Vagina (tissue), 2 donors: ENCODE measurements at regions not wholly inside any gene's neighbourhood (a gene's known extent, or its start where the extent isn't known, plus 50 kb on each side); places are given as distances from the start of the nearest gene placed in this dataset.

Source experiments
- DNase-seq, 2 donors: peaks; one replicate each; pipeline ENCODE4 v3.0.0-alpha.2; 2017; ENCODE audit errors: extremely low spot score in 2 of 2
- H3K27ac ChIP-seq: fragments of 200-600 bp; sonication (generic); one replicate; pipeline ENCODE4 v1.5.1; 2019
- H3K27me3 ChIP-seq: fragments of 200-600 bp; sonication (generic); one replicate; pipeline ENCODE4 v1.5.1; 2019
- H3K36me3 ChIP-seq, 2 donors: fragments of 200-600 bp; sonication (generic); one replicate each; pipeline ENCODE4 v1.5.1; 2017 to 2019
- H3K4me1 ChIP-seq: fragments of 200-600 bp; sonication (generic); one replicate; pipeline ENCODE4 v1.5.1; 2019
- H3K4me3 ChIP-seq, 2 donors: fragments of 200-600 bp; sonication (generic); 1 replicate in 1 of 2; 2 replicates in 1 of 2; pipeline ENCODE4 v1.5.1; 2016 to 2019
- H3K9me3 ChIP-seq: fragments of 200-600 bp; sonication (generic); one replicate; pipeline ENCODE4 v1.5.1; 2019
- POLR2A ChIP-seq, 2 donors: fragments of 450-650 bp; IDR thresholded peaks; one replicate each; pipeline ENCODE4 v1.6.1; 2017; ENCODE audit warnings: antibody characterized with exemption in 2 of 2, mild to moderate bottlenecking in 2 of 2, moderate library complexity in 2 of 2
- POLR2AphosphoS5 ChIP-seq, 2 donors: sonication (generic); formaldehyde crosslinking; IDR thresholded peaks; one replicate each; pipeline ENCODE4 v1.9.0; 2017; ENCODE audit warnings: antibody characterized with exemption in 2 of 2, mild to moderate bottlenecking in 2 of 2, low read depth in 1 of 2; ENCODE audit not compliant: insufficient read depth in 1 of 2
- intact Hi-C: fragments of 100-400 bp; cut with DNase I; formaldehyde crosslinking; loops from one replicate; pipeline ENCODE4 v1.15.1; 2023
- TF ChIP-seq, protein P1 (sequence below), 3 experiments: fragments of 450-650 bp in 2 of 3; fragments of 200-600 bp in 1 of 3; sonication (generic) in 1 of 3; IDR thresholded peaks; one replicate each; pipeline ENCODE4 v1.5.1; 2017 to 2019; ENCODE audit warnings: antibody characterized with exemption in 3 of 3, mild to moderate bottlenecking in 2 of 3, moderate library complexity in 2 of 3

DNA sequence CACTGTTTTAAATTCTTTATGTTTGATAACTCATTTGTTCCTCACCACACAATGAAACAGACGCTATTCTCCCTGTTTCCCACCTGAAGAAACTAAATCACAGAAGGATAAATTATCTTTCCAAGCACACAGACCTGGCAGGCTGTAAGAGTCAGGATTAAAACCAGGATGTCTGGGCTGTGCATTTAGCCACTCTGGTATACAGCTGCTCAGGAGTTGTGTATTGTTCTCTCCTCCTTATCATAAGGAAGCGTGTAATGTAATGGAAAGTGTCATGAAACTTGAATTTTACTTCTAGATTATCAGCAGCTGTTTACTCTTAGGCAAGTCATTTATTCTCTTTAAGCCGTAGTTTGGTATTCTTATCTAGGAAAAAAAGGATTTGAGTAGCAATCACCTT is 154.8 kb upstream of the LRIG3 start:
- Histone ChIP-seq H3K4me3 (no peak overlapping the region), H3K36me3 (no peaks in the 10 kb centered on the region)
- TF ChIP-seq POLR2AphosphoS5 (IDR thresholded peaks at IDR 0.05; ENCODE audit: insufficient read depth in 1 of 2, low read depth in 1 of 2): no peak
- TF ChIP-seq, protein P1, sequence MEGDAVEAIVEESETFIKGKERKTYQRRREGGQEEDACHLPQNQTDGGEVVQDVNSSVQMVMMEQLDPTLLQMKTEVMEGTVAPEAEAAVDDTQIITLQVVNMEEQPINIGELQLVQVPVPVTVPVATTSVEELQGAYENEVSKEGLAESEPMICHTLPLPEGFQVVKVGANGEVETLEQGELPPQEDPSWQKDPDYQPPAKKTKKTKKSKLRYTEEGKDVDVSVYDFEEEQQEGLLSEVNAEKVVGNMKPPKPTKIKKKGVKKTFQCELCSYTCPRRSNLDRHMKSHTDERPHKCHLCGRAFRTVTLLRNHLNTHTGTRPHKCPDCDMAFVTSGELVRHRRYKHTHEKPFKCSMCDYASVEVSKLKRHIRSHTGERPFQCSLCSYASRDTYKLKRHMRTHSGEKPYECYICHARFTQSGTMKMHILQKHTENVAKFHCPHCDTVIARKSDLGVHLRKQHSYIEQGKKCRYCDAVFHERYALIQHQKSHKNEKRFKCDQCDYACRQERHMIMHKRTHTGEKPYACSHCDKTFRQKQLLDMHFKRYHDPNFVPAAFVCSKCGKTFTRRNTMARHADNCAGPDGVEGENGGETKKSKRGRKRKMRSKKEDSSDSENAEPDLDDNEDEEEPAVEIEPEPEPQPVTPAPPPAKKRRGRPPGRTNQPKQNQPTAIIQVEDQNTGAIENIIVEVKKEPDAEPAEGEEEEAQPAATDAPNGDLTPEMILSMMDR (IDR thresholded peaks at IDR 0.05): no peak
- no peak for TF ChIP-seq POLR2A (IDR thresholded peaks at IDR 0.05)

GRCh38 chr12:59070322-59070933 is 150.1 kb upstream of the LRIG3 start:
- intact Hi-C loops: no loop called here
- Histone ChIP-seq H3K27ac (no peak overlapping the region), H3K9me3 (no peaks in the 10 kb centered on the region), H3K36me3 (no peaks in the 10 kb centered on the region), H3K4me1 (no peaks in the 10 kb centered on the region), H3K27me3 (no peaks in the 10 kb centered on the region), H3K4me3 (no peak overlapping the region)
- no peak for DNase-seq
- TF ChIP-seq, protein P1 (IDR thresholded peaks at IDR 0.05): no peak
- TF ChIP-seq POLR2AphosphoS5 (IDR thresholded peaks at IDR 0.05; ENCODE audit: insufficient read depth in 1 of 2, low read depth in 1 of 2) (no peak), POLR2A (IDR thresholded peaks at IDR 0.05) (no peak)

More for the DNA sequence above, 154.8 kb upstream of the LRIG3 start:
- Histone ChIP-seq H3K27me3 (no peaks in the 10 kb centered on the region), H3K9me3 (no peaks in the 10 kb centered on the region), H3K4me1 (peaks cover 20% of the 10 kb centered on the region), H3K27ac (no peak overlapping the region)
- intact Hi-C loops: no loop called here
- no peak for DNase-seq

DNA sequence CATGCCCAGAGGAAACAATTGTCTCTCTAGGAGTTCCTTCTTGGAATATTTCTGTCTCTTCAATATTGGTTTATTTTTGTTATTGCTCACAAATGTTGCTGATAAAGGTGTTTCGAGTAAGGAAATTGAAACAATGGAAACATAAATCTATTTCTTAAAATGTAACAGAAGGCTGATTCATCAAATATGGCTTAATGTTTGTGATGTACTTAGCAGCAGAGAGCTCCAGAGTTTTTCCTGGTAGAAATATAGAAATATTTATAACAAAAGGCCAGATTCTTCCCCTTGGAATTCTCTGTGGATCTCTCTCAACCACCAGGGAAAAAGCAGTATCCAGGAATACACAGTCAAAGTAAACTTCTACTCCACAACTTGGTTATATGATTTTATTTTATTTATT is 149.2 kb upstream of the LRIG3 start:
- no peaks in the 10 kb centered on the region for H3K27me3 ChIP-seq
- no peaks in the 10 kb centered on the region for H3K9me3 ChIP-seq
- no peak for DNase-seq
- H3K4me1 ChIP-seq: no peaks in the 10 kb centered on the region
- no peak overlapping the region for H3K27ac ChIP-seq
- TF ChIP-seq POLR2A (IDR thresholded peaks at IDR 0.05) (no peak), POLR2AphosphoS5 (IDR thresholded peaks at IDR 0.05; ENCODE audit: insufficient read depth in 1 of 2, low read depth in 1 of 2) (no peak)
- TF ChIP-seq, protein P1 (IDR thresholded peaks at IDR 0.05): no peak
- H3K4me3 ChIP-seq: no peak overlapping the region
- no peaks in the 10 kb centered on the region for H3K36me3 ChIP-seq
- intact Hi-C loops: no loop called here

GRCh38 chr12:59068436-59068835 is 148.1 kb upstream of the LRIG3 start:
- DNase-seq: no peak
- no peaks in the 10 kb centered on the region for H3K36me3 ChIP-seq
- no peak overlapping the region for H3K4me3 ChIP-seq
- no peaks in the 10 kb centered on the region for H3K27me3 ChIP-seq
- no peaks in the 10 kb centered on the region for H3K9me3 ChIP-seq
- no peak overlapping the region for H3K27ac ChIP-seq
- no peaks in the 10 kb centered on the region for H3K4me1 ChIP-seq
- intact Hi-C loops: no loop called here
- TF ChIP-seq, protein P1 (IDR thresholded peaks at IDR 0.05): no peak
- TF ChIP-seq POLR2A (IDR thresholded peaks at IDR 0.05) (no peak), POLR2AphosphoS5 (IDR thresholded peaks at IDR 0.05; ENCODE audit: insufficient read depth in 1 of 2, low read depth in 1 of 2) (no peak)

- no peak for TF ChIP-seq POLR2AphosphoS5 (IDR thresholded peaks at IDR 0.05; ENCODE audit: insufficient read depth in 1 of 2, low read depth in 1 of 2)
- TF ChIP-seq POLR2A (IDR thresholded peaks at IDR 0.05): no peak
- TF ChIP-seq, protein P1 (IDR thresholded peaks at IDR 0.05): no peak
- DNase-seq: no peak
- H3K9me3 ChIP-seq: no peaks in the 10 kb centered on the region
- intact Hi-C loops: no loop called here
- no peaks in the 10 kb centered on the region for H3K27me3 ChIP-seq
- no peaks in the 10 kb centered on the region for H3K36me3 ChIP-seq
- no peaks in the 10 kb centered on the region for H3K4me1 ChIP-seq
- no peak overlapping the region for H3K27ac ChIP-seq
- no peak overlapping the region for H3K4me3 ChIP-seq
Measured at GRCh38 chr12:59067083-59067482, 146.8 kb upstream of the LRIG3 start.
